GM18505 (cell line): ENCODE measurements at regions not wholly inside any gene's neighbourhood (a gene's known extent, or its start where the extent isn't known, plus 50 kb on each side); places are given as distances from the start of the nearest gene placed in this dataset.

ENCODE experiments used
- ATAC-seq: cut with Tn5 transposase; IDR thresholded peaks from one replicate; pipeline ENCODE4 v1.9.1; 2021; ENCODE audit not compliant: unreplicated experiment
- POLR2A ChIP-seq: IDR thresholded peaks from 4 replicates; pipeline ENCODE4 v1.6.1; 2011; ENCODE audit warnings: borderline replicate concordance; ENCODE audit not compliant: insufficient read depth, insufficient read length; ENCODE audit errors: extremely low read depth

GRCh38 chr12:115204957-115205754 is 521.2 kb upstream of the TBX3 start:
- TF ChIP-seq POLR2A, result no peak
- no peak for ATAC-seq

- no peak for ATAC-seq
- no peak for TF ChIP-seq POLR2A
Measured at GRCh38 chr12:115203701-115204100, 519.7 kb upstream of the TBX3 start.

- no peak for ATAC-seq
- no peak for TF ChIP-seq POLR2A
Measured at GRCh38 chr12:115201966-115202365, 518.0 kb upstream of the TBX3 start.

GRCh38 chr12:115199831-115200230 is 515.9 kb upstream of the TBX3 start:
- ATAC-seq, result no peak

GRCh38 chr12:115194857-115195256 is 510.9 kb upstream of the TBX3 start:
- no peak for ATAC-seq
- no peak for TF ChIP-seq POLR2A

More at GRCh38 chr12:115199831-115200230, 515.9 kb upstream of the TBX3 start:
- no peak for TF ChIP-seq POLR2A

- TF ChIP-seq POLR2A, result no peak
- no peak for ATAC-seq
Measured at GRCh38 chr12:115194448-115194847, 510.5 kb upstream of the TBX3 start.

GRCh38 chr12:115191342-115191741 is 507.4 kb upstream of the TBX3 start:
- no peak for TF ChIP-seq POLR2A
- no peak for ATAC-seq

GRCh38 chr12:115190010-115190770 is 506.2 kb upstream of the TBX3 start:
- ATAC-seq, result no peak
- no peak for TF ChIP-seq POLR2A

- no peak for TF ChIP-seq POLR2A
Measured at GRCh38 chr12:115185506-115185905, 501.5 kb upstream of the TBX3 start.

GRCh38 chr12:115183752-115184151 is 499.8 kb upstream of the TBX3 start:
- no peak for ATAC-seq
- TF ChIP-seq POLR2A, result no peak

More at GRCh38 chr12:115185506-115185905, 501.5 kb upstream of the TBX3 start:
- ATAC-seq, result no peak

GRCh38 chr12:115177899-115178298 is 493.9 kb upstream of the TBX3 start:
- no peak for TF ChIP-seq POLR2A
- no peak for ATAC-seq

- no peak for TF ChIP-seq POLR2A
- no peak for ATAC-seq
Measured at GRCh38 chr12:115176741-115177400, 492.9 kb upstream of the TBX3 start.

GRCh38 chr12:115174920-115175319 is 490.9 kb upstream of the TBX3 start:
- TF ChIP-seq POLR2A, result no peak
- no peak for ATAC-seq
